ENCODE measurements at regions not wholly inside any gene's neighbourhood (a gene's known extent, or its start where the extent isn't known, plus 50 kb on each side); places are given as distances from the start of the nearest gene placed in this dataset.

DNA sequence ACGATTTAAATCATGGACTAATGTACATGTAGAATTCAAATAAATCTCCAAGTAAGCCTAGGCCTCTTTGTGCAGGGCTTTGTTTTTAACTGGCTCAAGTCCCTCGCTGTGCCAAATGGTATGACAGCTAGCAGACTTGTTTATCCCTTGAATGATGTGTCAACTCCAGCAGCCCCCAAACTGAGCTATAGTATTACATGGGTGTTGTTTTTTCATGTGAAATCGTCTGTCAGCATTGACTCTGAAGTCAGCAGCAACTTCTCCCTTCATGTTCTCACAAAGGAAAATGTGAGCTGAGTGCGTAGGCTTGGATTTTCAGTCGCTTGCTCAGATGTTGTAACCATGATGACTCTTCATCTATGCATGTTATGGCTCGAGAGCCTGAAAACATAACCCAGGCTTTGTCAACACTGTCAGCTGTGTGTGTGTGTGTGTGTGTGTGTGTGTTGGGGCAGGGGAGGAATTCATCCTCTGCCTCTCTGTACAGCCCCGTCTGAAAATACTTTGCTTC lies 73.3 kb downstream of the PTHLH start (continued):
- TF ChIP-seq, protein P1, sequence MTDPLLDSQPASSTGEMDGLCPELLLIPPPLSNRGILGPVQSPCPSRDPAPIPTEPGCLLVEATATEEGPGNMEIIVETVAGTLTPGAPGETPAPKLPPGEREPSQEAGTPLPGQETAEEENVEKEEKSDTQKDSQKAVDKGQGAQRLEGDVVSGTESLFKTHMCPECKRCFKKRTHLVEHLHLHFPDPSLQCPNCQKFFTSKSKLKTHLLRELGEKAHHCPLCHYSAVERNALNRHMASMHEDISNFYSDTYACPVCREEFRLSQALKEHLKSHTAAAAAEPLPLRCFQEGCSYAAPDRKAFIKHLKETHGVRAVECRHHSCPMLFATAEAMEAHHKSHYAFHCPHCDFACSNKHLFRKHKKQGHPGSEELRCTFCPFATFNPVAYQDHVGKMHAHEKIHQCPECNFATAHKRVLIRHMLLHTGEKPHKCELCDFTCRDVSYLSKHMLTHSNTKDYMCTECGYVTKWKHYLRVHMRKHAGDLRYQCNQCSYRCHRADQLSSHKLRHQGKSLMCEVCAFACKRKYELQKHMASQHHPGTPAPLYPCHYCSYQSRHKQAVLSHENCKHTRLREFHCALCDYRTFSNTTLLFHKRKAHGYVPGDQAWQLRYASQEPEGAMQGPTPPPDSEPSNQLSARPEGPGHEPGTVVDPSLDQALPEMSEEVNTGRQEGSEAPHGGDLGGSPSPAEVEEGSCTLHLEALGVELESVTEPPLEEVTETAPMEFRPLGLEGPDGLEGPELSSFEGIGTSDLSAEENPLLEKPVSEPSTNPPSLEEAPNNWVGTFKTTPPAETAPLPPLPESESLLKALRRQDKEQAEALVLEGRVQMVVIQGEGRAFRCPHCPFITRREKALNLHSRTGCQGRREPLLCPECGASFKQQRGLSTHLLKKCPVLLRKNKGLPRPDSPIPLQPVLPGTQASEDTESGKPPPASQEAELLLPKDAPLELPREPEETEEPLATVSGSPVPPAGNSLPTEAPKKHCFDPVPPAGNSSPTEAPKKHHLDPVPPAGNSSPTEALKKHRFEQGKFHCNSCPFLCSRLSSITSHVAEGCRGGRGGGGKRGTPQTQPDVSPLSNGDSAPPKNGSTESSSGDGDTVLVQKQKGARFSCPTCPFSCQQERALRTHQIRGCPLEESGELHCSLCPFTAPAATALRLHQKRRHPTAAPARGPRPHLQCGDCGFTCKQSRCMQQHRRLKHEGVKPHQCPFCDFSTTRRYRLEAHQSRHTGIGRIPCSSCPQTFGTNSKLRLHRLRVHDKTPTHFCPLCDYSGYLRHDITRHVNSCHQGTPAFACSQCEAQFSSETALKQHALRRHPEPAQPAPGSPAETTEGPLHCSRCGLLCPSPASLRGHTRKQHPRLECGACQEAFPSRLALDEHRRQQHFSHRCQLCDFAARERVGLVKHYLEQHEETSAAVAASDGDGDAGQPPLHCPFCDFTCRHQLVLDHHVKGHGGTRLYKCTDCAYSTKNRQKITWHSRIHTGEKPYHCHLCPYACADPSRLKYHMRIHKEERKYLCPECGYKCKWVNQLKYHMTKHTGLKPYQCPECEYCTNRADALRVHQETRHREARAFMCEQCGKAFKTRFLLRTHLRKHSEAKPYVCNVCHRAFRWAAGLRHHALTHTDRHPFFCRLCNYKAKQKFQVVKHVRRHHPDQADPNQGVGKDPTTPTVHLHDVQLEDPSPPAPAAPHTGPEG (CRISPR knock-in tag; IDR thresholded peaks at IDR 0.05) = no peak
- TF ChIP-seq ZKSCAN1 (IDR thresholded peaks at IDR 0.05; ENCODE audit: low read length) = no peak
- TF ChIP-seq TEAD3 (CRISPR knock-in tag; optimal IDR thresholded peaks at IDR 0.05; ENCODE audit: borderline replicate concordance) = peak; percentile 83
- TF ChIP-seq, protein P2, sequence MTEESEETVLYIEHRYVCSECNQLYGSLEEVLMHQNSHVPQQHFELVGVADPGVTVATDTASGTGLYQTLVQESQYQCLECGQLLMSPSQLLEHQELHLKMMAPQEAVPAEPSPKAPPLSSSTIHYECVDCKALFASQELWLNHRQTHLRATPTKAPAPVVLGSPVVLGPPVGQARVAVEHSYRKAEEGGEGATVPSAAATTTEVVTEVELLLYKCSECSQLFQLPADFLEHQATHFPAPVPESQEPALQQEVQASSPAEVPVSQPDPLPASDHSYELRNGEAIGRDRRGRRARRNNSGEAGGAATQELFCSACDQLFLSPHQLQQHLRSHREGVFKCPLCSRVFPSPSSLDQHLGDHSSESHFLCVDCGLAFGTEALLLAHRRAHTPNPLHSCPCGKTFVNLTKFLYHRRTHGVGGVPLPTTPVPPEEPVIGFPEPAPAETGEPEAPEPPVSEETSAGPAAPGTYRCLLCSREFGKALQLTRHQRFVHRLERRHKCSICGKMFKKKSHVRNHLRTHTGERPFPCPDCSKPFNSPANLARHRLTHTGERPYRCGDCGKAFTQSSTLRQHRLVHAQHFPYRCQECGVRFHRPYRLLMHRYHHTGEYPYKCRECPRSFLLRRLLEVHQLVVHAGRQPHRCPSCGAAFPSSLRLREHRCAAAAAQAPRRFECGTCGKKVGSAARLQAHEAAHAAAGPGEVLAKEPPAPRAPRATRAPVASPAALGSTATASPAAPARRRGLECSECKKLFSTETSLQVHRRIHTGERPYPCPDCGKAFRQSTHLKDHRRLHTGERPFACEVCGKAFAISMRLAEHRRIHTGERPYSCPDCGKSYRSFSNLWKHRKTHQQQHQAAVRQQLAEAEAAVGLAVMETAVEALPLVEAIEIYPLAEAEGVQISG (CRISPR knock-in tag; IDR thresholded peaks at IDR 0.05) = no peak
- no peak for TF ChIP-seq ZNF326 (CRISPR knock-in tag; IDR thresholded peaks at IDR 0.05; ENCODE audit: borderline replicate concordance)
- TF ChIP-seq, protein P3, sequence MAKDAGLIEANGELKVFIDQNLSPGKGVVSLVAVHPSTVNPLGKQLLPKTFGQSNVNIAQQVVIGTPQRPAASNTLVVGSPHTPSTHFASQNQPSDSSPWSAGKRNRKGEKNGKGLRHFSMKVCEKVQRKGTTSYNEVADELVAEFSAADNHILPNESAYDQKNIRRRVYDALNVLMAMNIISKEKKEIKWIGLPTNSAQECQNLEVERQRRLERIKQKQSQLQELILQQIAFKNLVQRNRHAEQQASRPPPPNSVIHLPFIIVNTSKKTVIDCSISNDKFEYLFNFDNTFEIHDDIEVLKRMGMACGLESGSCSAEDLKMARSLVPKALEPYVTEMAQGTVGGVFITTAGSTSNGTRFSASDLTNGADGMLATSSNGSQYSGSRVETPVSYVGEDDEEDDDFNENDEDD (CRISPR knock-in tag; IDR thresholded peaks at IDR 0.05; ENCODE audit: borderline replicate concordance) = no peak
- TF ChIP-seq SIN3A (IDR thresholded peaks at IDR 0.05; ENCODE audit: borderline replicate concordance, low read depth, low read length) = no peak
- TF ChIP-seq SMAD9 (CRISPR knock-in tag; IDR thresholded peaks at IDR 0.05) = no peak
- no peak for TF ChIP-seq ZNF451 (CRISPR knock-in tag; IDR thresholded peaks at IDR 0.05)
- TF ChIP-seq BRCA1 (CRISPR knock-in tag; IDR thresholded peaks at IDR 0.05) = no peak
- no peak for TF ChIP-seq ZNF543 (CRISPR knock-in tag; IDR thresholded peaks at IDR 0.05)
- TF ChIP-seq FOSL1 (CRISPR knock-in tag; IDR thresholded peaks at IDR 0.05; ENCODE audit: borderline replicate concordance) = no peak
- no peak for TF ChIP-seq ATRX (CRISPR knock-in tag; IDR thresholded peaks at IDR 0.05; ENCODE audit: borderline replicate concordance)
- TF ChIP-seq, protein P4, sequence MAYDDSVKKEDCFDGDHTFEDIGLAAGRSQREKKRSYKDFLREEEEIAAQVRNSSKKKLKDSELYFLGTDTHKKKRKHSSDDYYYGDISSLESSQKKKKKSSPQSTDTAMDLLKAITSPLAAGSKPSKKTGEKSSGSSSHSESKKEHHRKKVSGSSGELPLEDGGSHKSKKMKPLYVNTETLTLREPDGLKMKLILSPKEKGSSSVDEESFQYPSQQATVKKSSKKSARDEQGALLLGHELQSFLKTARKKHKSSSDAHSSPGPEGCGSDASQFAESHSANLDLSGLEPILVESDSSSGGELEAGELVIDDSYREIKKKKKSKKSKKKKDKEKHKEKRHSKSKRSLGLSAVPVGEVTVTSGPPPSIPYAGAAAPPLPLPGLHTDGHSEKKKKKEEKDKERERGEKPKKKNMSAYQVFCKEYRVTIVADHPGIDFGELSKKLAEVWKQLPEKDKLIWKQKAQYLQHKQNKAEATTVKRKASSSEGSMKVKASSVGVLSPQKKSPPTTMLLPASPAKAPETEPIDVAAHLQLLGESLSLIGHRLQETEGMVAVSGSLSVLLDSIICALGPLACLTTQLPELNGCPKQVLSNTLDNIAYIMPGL (CRISPR knock-in tag; IDR thresholded peaks at IDR 0.05; ENCODE audit: borderline replicate concordance in 1 of 2, low read depth in 1 of 2) = peak in 1 of 2 experiments; percentile 58; a peak in 1 of 4 replicates
- TF ChIP-seq MXD4 (CRISPR knock-in tag; IDR thresholded peaks at IDR 0.05) = no peak
- TF ChIP-seq ZNF878 (CRISPR knock-in tag; IDR thresholded peaks at IDR 0.05) = no peak

Data from HepG2 (cell line).